HG03354 (cell line): ENCODE measurements at regions not wholly inside any gene's neighbourhood (a gene's known extent, or its start where the extent isn't known, plus 50 kb on each side); places are given as distances from the start of the nearest gene placed in this dataset.

Experiments used
- ATAC-seq: cut with Tn5 transposase; IDR thresholded peaks from one replicate; pipeline ENCODE4 v1.9.1; 2021; ENCODE audit warnings: mild to moderate bottlenecking; ENCODE audit not compliant: unreplicated experiment, poor library complexity, severe bottlenecking

DNA sequence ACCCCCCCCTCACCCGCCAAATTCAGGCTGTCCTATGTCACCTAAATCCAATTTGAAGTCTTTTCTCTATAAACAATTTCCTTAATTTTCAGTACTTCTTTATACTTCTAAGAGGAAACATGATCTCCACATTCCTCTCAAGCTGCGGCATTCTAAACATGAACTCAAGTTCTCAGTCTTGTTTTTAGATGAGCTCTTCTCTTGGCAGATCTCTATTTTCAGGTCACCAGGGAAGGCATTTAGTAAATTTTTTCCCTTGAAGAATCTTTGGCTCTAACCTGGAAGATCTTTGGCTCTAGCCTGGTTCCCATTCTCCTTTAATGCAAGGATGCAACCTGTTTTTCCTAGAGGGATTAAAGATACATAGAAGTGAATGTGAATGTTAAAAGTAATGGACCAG is 193.4 kb downstream of the ATG4C start:
- ATAC-seq: no peak

DNA sequence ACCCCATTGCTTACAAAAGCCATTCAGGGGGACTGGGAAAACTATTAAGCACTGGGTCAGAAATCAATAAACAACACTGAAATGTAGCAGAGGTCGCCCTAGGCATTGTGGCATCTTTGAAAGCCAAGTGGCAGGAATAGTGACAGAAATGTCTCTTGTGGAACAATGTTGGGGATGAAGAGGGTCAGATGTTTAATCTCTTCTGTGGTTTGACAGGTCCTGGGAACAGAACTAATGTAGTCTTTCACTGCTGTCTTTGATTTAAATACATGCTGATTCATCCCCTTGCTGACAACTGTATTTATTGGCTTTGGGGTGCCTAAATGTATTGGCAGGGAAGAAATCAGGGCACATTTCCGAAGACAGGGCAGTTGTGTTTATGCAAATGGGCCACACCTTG is 194.8 kb downstream of the ATG4C start:
- ATAC-seq: no peak

DNA sequence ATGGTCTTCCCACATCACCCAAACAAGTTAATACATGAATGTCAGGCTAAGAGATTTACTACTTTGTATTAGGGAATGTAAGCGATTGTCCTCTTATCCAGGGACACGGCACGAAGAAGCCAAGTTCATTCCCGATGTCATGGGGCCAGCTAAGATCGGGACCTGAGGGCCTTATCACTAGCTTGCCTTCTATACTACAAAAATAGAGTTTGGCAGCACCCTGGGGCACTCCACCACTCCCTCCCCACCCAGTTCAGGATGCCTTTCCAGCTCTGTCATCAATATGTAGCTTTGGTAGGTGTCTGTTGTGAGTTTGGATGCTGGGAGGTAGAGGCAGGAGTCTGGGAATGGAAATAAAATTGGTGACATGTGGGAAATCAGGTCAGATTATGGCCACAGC is 197.5 kb downstream of the ATG4C start:
- no peak for ATAC-seq

DNA sequence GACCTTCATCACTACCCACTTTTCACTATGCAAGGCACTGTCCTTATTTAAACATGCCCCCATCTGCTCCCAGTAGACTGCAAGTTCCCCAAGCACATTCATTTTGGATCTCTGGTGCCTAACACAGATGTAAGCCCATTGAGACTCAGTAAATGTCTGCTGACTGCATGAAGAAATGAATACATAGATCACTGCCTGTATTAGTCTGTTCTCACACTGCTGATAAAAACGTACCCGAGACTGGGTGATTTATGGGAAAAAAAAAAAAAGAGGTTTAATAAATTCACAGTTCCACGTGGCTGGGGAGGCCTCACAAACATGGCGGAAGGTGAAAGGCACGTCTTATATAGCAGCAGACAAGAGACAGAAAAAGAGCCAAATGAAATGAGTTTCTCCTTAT is 204.9 kb downstream of the ATG4C start:
- ATAC-seq: no peak

DNA sequence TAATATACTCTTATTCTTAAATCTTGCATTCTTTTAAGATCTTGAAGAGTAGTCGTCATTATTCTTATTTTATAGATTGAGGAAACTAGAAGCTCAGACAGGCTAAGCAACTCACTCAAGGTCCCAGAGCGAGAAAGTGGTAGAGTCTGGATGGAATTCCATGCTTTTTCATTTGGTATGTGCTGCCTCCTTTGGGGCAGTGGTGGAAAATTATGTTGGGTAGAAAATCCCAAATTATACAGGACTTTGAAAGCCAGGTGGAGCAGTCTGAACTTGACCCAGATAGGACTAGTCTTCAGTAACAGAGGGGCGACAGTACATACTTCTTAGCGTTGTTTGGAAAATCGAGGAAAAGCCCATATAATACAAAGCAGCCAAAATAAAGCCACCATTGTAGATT is 205.6 kb downstream of the ATG4C start:
- ATAC-seq: no peak

DNA sequence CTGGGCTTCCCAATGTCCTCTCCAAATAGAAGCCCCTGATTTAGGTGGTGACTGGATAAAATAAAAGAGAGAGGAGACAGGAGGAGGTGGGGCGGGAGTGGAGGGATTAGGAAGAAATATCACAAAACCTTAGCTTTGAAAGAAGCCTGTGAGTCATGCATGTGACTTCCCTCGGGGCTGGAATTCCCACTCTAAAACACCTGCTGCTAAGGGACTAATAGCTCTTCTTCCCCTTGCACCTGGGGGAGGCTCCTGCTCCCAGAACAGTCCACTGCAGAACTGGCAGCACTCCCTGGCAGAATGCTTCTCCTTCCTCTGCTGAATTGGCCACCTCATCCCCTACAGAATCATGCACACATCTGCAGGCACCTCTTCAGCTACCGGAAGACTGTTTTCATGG is 207.2 kb downstream of the ATG4C start:
- no peak for ATAC-seq

DNA sequence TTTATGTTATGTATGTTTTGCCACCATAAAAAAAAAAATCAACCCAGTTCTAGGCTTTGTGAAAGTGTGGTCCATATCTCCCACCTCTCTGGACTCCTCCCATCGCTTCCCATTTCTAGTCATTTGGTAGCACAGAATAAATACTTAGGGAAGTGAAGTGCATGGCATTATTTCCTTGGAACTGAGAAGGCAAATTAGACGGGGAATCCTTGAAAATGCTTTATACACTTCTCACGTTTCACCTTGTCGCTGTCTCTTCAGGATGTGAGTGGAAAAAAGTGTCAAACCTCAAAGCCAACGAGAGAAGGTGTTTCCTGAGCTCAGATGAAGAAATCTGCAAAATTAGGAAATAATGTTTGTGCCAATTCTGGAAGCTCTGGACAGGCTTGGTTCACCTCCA is 209.9 kb downstream of the ATG4C start:
- no peak for ATAC-seq

DNA sequence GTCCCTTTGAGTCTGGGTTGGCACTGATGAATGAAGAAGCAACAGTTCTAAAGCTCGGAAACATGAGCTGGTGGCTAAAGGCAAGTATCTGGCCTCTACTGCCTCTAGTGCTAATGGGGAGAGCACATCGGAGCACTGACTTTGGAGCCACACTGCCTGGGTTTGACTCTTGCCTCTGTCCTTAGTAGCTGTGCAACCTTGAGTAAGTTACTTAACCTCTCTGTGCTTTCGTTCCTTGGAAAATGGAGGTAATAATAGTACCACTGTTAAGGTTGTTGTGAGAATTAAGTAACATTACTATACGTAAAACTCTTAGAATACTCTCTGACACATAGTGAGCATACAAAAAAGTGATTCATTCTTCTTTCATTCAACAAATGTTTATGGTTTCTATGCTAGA is 211.2 kb downstream of the ATG4C start:
- ATAC-seq: no peak

DNA sequence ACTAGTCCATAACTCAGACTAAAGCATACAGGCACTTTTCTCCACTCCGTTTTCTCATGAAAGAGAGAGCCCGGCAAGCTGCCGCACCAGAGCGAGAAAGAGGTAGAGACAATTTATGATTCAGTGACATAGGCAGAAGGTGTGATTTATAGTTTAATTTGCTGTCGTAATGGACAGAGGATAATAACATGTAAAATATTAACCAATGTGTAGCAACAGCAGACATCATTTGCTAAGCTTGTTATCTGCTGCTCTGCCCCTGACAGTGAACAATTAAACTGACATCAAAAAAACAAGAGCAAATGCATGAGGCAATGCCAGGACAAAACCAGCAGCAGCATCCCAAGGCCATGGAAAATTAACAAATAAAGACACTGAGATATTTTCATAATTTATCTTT is 214.0 kb downstream of the ATG4C start:
- no peak for ATAC-seq

DNA sequence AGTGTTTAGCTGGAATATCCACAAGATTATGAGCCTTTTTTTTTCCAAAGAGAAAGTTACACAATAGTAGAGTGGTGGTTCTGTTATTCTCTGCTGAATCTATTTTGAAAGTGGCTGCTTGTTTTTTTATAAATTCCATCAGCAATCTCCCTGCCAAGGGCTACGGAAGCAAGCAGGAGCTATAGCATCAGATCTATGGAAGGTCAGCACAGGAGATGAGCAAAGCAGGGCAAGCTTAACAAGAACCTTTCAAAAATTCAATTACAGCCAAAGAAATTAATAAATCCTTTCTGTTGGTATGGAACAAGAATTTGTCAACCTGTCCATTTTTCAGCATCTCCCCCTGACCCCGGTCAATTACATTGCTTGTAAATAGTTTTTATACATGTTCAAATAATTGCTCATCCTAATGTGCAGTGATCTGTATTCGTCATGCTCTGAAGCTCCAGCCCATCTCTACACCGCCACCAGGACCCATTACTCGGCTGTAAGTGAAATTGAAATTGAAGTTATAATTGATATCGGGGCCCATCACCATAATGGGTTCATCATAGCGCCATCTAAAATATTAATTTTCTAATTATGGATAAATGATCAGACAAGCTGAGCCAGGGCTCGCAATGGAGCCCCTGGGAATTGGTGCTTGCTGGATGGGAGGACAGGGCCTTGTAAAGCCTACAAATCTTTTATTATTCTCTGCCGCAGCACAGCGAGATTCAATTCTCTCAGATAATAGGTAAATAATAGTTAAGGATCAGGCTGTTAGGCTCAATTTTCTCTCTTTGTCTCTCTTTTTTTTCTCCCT is 215.1 kb downstream of the ATG4C start:
- no peak for ATAC-seq

DNA sequence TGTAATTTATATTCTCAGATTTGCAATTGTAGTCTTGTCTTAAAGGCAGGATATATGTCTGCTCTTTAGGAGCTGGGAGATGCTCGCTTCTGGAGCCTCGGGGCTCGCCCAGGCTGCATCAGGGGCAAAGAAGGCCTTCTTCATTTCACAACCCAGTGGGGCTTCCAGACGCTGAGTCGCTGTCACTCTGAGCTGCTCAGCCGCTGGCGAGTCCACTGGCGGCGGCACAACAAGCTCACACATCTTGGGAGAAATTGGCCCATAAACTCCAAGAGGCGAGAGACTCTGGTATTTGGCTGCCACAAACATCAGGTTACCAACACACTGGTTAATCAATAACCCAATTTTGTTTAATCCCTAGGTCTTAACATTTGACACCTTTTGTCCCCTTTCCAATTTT is 216.6 kb downstream of the ATG4C start:
- ATAC-seq: no peak

DNA sequence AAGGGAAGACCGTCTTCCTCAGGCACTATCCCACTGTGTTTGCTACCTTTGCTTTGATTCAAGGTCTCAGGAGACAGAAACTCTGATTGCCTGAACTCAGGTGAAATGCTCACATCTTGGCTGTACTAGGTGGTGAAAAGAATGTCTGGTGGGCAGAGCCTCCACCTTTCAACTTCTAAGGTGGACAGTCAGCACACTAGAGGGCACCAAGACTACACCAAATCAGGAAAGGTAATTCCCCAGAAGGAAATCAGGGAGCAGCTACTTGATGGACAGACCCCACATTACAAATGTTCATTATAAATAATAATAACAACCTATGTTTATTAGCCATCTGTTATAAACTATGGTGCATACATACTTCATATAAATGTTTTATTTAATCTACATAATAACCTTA is 220.9 kb downstream of the ATG4C start:
- ATAC-seq: no peak

DNA sequence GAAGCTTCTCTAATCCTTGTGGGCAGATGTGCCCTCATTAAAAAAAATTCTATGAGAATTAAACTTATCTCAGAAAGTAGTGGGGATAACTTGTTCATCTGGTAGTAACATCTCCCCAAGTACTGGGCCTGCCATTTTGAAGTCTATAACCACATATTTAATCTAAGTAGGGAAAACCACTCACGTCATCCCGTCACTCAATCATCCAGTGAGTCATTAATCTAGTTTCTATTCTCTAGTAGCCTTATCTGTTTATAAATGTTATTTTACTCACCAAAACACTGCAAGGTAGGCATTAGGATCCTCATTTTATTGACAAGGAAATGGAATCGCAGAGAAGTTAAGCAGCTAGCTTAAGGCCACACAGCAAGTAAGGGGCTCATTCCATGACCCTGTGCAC is 221.9 kb downstream of the ATG4C start:
- no peak for ATAC-seq

DNA sequence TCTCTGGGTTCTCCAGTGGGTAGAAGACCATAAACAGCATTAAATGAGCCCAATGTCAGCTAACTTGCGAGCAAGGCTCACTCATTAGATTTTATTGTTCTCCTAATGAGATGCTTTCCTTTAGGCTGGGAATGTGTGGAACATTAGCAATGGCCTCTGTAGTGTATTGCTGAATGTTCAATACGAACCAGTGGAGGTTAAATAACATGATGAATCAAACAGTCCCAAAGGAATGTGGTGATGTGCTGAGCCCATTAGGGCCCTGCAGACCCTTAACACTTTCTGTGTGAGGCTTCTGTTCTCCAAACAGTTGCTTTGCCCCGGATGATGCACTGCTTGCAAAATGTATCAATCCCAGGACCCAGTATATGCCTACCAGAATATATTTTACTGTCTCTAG is 225.5 kb downstream of the ATG4C start:
- no peak for ATAC-seq

DNA sequence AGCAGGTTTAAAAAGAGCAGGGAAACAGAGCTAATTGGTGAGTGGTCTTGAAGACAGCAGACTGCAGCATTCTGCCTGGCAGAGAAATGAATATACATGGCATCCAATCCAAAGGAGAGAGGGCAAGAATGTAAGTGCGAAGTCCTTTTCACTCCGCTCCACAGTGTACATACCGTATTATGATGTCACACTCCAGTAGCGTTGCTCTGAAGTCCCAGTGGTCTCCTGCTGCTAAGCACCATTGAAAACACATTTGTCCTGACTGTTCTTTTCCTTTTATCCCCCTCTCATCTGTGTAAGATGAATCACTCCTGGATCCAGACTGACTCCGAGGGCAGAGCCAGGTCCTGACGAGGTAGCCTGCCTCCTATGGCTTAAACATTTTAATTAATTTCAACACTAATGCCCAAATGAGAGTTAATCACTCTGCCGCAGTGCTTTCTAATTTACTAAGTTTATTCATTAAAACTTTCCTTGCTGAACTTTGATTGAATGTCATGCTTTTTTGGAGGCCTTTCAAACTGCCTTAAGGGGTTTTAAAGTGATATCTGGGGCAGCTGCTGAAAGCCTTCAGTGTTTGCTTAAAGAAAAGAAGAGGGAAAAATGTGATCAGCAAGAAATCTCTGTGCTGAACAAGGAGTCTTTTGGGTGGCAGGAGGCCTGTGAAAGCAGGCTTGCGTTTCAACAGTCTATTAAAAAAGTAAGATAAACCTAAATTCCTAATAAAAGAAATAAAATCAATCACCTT is 227.2 kb downstream of the ATG4C start:
- no peak for ATAC-seq

DNA sequence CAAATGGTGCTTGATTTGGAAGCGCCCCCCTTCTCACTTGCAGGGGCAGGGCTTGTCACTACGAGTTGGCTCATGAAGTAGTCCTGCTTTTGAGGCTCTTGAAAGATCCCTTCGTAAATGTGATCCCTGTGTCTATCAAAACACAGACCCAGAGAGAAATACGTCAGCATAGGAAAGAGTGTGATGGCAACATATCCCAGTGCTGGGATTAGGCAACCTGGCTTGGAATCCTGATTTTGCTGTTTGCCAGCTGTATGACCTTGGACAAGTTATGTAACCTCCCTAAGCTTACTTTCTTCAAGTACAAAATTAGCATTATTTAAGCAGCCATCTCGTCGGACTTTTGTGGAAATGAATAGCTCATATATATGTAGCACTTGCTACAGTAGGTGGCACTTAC is 228.4 kb downstream of the ATG4C start:
- ATAC-seq: no peak

DNA sequence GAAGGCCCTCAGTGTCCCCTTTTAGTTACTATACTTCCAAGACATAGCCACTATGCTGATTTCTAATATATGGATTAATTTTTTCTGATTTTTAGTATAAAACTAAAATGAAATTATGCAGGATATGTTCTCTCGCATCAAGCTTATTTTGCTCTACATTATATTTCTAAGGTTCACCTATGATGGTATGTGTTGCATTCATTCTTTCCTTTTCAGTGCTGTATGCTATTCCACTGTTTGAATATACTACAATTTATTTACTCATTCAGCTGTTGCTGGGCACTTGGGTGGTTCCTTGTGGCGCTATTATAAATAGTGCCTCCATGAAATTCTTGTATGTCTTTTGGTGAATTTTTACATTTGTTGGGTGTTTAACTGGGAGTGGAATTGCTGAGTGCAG is 230.3 kb downstream of the ATG4C start:
- ATAC-seq: no peak

DNA sequence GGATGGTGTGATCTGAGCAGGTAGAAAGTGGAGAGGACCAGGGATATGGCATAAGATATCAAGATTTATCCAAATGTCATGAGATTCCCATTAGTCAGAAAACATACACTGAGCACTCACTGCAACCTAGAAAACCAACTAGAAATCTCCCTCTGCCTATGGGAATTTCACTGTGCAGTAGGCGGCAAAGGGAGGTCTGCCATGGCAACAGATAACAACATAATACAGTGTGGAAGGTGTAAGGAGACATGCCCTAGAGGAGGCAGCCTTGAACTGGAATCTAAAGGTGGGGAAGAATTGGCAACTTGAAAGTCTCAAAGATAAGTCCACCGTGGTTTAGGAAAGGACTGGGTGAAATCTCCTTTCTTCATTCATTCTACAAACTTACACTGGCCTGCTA is 238.4 kb downstream of the ATG4C start:
- ATAC-seq: no peak

DNA sequence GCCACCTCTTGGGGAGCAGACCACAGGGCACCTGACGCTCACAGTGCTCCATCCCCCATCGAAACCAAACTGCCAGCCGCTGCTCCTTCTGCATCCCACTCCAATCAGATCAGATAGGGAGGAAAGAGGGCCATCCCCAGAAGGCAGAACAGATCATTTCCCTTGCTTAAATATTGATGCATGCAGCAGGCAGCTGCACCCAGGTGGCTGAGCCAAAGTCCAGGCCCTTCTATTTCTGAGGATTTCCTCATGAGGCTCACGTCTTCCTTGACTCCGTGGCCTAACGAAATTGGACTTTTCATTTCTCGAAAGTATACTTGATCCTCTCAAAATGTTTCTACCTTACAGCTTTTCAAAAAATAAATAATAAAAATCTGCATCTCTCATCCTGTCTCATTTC is 239.2 kb downstream of the ATG4C start:
- no peak for ATAC-seq

DNA sequence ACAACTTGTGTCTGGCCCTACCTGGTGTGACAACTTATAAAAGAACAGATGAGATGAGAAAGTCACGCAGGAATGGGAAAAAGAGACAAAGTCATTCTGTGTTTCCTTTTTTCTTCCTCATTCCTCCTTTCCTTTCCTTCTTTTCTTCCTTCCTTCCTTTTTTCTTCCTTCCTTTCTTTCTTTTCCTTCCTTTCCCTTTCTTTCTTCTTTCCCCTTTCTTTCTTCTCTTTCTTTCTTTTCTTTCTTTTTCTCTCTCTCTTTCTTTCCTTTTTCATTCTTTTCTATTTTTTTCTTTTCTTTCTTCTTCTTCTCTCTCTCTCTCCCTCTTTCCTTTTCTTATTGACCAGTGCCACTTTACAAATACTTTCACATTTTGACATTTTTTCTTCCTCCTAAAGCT is 239.7 kb downstream of the ATG4C start:
- ATAC-seq: no peak

DNA sequence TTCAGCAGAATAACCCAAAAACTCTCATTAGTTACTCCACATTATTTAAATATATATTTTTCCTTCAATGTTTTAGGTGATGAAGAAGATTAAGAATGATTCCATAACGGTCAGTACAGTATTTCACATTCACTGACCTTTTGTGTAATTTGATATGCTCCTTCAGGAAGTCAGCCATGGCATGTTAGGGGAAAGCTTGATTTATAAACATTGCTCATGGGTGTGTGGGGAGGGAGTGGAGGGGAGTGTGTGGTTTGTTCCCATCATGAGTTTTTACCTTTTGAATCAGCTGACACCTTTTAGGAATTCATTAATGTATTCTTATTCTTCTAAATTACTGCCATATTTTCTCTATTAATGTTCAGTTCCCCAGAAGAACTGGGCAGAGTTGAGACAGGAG is 240.2 kb downstream of the ATG4C start:
- ATAC-seq: no peak

DNA sequence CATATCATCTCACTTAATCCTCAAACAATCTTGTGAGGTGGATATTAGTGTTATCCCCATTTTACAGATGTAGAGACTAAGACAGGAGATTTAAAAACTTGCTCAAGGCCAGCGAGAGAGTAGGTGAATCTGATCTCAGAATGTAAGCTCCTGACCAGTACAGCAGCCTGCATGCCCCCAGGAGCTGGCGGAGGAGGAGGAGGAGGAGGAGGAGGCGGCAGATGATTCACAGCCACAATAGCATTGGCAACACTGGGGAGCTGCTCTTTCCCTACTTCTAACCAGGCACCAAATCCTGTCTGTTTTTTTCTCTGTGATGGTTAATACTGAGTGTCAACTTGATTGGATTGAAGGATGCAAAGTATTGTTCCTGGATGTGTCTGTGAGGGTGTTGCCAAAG is 243.2 kb downstream of the ATG4C start:
- no peak for ATAC-seq
